NK-92 treated with Interleukin-12 subunit alpha and Interleukin-12 subunit beta, amount 100 ng/mL, for 24 hours (cell line): ENCODE measurements at regions not wholly inside any gene's neighbourhood (a gene's known extent, or its start where the extent isn't known, plus 50 kb on each side); places are given as distances from the start of the nearest gene placed in this dataset.
"Not testable (repeated sequence)": the region's sequence is repeated elsewhere in the genome, so short reads cannot be mapped to it uniquely, and the experiment has no call there.

Source experiments
- DNase-seq: peaks from one replicate; lab custom pipeline; 2025; lab: John Stamatoyannopoulos, UW

DNA sequence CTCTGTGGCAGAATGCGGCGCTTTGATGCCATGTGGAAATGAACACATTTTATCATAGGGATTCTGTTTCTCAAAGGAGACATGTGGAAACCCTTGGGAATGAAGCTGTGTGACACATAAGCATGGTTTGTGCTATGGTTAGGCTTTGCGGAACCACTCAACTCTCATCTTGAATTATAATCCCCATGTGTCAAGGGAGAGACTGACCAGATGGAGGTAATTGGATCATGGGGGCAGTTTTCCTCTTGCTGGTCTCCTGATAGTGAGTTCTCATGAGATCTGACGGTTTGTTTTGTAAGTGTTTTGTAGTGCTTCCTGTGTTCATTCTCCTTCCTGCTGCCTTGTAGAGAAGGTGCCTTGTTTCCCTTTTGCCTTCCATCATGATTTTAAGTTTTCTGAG lies 1109.2 kb upstream of the ALCAM start:
- no peak for DNase-seq

DNA sequence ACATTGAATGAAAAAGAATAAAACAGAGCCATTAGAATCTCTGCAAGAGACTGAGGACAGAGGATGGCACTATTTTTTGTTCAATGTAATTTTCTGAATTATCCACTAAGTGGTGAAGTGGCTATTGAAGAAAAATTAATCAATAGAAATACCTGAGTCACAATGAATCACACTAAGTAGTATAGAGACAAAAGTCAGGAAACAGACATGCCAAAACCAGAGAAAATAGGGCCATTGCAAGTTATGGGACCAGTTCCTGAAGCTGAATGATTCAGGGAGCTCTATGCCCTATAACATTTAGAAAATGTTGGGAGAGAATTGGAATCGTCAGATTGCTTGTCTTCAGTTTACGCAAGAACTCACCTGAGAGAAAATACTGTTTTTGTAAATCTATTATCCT lies 1103.2 kb upstream of the ALCAM start:
- no peak for DNase-seq

DNA sequence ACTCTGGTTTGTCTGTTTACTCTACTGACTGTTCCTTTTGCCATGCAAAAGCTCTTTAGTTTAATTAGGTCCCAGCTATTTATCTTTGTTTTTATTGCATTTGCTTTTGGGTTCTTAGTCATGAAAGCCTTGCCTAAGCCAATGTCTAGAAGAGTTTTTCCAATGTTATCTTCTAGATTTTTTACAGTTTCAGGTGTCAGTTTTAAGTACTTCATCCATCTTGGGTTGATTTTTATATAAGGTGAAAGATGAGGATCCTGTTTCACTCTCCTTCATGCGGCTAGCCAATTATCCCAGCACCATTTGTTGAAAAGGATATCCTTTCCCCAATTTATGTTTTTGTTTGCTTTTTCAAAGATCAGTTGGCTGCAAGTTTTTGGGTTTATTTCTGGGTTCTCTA lies 1100.5 kb upstream of the ALCAM start:
- DNase-seq, result not testable (repeated sequence)

DNA sequence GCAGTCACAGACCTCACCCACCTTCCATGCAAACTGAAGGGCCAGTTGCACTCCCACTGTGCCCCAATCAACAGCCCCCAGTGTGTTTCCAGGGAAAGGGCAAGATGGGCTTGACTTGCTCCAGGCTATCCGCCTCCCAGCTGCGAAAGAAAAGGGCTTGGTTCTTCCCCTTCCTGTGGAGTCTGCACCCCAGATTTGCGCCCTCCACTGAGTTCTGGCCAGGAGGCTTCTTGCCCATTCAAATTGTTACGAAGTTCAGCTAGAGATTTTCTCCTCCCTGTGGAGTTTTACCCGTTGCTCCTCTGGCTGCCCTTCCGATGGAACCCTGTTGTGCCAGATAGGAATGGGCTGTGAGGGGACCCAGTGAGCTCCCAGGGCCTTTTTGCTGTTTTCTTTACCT lies 1096.9 kb upstream of the ALCAM start:
- no peak for DNase-seq

DNA sequence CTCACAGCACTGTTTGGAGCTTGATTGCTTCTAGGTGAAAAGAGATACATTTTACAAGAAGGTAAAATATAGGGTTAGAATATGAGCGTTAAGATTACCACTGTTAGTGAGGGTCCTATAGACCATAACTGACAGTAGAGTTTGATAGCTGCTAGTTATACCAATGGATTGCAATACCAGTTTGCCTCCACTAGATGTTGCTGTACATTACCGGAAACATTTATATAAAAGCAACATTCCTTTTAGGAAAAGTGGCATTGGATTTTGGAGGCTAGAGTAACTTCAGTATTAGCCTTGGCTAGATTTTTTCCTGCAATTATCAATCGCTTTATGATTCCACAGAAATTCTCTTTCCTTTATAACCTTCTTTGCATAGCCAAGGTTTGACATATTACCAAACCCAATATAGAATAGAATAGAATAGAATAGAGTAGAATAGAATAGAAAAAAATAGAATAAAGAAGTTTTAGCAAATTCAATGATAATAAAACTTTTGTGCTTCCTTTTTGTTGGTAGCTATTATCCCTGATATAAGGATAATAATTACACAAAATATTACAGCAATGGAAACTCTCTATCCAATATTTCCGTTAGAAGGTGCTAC lies 1093.6 kb upstream of the ALCAM start:
- DNase-seq, result no peak

DNA sequence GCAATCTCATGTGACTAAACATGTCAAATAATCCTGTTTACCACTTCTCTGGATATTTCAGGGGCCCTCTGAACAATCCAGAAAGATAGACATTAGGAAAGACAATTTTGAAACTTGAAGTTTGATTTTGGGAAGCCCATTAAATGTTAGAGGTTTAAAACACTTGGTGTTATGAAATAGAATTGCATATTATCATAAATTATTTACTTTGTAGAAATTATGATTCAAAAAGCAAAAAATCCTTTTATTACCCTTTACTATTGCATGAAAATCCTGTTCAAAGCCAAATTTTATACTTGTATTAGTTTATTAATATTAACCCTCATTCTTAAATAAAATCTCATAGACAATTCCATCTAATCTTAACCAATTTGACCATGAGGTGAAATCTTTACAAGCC lies 1091.5 kb upstream of the ALCAM start:
- DNase-seq, result no peak

DNA sequence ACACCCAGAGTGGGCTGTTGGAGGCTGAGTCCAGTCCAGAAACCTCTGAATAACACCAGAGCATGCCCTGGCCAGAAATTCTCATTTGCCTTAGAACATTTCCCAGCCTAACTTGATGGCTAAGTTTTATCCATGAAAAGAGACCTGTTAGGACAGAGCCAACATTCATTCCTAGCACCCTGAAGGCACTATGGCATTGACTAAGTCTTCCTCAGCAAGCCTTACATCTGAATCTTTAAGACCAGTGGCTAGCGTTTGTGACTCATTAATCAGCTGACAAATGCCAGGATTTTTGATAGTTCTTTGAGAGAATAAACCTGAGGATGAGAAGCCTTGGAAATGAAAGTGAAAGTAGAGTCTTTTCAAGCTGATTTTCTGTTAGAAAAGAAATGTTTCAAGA lies 1087.1 kb upstream of the ALCAM start:
- DNase-seq, result no peak

DNA sequence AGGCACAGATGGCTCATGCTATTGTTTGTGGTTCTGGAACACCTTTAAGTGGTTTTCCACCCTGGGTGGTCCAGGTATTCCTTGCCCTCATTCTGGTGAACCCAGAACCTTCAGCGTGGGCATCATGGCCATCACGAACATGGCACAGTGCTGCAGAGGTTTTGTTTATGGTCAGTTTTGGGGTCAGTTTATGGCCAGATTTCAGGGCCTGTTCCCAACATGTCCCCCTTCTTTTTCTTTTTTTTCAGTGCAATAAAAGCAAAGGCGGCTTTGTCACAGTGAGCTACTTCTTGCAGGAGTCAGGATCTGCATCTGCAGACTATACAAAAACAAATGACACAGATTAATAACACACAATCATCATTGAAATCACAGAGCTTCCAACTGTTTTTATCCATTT lies 1085.0 kb upstream of the ALCAM start:
- DNase-seq, result no peak

DNA sequence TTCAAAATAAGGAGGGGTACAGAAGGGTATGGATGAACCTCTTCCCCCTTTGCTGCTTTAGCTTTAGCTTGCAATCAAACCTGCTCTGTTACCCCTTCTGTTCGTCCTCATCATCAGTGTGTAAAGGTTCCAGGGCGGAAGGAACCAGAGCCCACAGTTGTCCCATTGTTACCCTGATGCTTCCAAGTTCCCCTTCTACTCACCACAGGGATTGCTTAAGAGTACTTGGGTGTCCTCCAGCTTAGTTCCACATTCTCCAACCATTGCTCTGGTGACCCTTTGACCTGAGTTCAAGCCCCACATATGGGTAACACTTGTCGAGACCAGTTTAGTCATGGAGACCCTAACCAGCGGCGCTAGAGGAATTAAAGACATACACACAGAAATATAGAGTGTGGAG lies 1080.1 kb upstream of the ALCAM start:
- no peak for DNase-seq

DNA sequence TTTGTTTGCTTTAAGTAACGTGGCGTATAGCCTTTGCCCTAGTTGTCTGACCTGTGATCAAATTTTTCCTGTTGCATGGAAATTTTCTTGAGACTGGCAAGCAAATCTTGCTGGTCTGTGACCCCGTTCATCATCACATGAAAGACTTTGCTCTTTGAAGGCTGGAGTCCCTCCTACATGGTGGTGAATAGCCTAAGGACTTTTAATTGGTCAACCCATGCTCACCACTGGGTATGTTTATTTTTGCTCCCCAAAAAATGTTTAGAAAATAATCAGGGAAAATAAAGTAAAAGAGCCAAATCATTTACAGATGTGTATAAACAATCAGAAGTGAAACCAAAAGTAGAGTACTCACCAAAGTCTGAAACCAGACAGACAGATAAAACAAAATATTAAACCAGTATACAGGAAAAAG lies 1075.3 kb upstream of the ALCAM start:
- no peak for DNase-seq

DNA sequence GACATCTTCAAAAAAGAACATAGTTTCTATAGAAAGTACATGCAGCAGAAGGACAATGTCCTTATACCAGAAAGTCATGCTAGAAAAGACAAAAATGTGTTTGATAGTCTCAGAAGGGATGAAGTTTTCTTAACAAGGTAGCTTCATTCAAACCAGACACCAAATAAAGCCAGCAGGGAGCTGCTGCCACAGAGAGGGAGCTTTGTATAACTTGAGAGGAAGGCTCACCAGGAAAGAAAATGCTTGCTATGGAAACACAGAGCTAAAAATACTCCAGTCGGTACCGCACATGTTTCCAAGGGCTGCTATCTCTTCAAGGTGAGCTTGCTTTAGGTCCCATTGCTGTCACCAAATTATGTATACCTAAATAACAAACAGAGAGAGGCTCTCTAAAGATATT lies 1074.8 kb upstream of the ALCAM start:
- no peak for DNase-seq

DNA sequence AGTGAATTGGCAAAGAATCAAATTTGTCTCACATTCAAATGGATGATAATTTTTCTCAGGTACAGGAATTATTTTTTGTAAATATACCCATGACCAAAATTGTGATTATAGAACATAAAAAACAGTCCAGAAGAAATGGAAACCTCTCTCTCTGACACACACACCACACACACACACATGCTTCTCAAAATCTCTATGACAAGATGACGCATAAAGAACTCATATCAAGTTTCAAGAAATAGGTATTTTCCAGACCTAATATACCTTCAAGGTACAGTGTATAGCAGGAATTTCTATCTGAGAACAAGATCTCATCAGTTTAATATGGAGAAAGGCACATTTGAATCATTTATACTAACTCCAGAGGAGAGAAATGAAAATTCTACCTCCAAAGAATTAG lies 1069.1 kb upstream of the ALCAM start:
- DNase-seq, result no peak

DNA sequence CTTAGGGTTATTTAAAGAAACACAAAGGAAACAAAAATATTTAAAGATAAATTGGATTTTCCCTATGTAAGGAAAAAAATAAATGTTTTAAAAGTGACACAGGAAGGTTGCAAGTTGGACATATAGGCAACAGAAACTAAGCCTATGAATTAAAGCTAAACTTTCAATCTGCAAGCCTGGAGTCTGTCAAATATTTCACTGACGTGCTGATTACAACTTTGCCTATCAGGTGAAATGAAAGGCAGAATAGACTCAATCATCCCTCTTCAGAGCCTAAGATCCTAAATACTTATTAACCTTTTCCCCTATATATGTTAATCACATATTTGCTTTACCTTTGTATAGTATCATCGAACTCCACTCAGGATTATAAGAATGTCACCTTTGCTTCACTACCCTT lies 1068.0 kb upstream of the ALCAM start:
- DNase-seq, result no peak

DNA sequence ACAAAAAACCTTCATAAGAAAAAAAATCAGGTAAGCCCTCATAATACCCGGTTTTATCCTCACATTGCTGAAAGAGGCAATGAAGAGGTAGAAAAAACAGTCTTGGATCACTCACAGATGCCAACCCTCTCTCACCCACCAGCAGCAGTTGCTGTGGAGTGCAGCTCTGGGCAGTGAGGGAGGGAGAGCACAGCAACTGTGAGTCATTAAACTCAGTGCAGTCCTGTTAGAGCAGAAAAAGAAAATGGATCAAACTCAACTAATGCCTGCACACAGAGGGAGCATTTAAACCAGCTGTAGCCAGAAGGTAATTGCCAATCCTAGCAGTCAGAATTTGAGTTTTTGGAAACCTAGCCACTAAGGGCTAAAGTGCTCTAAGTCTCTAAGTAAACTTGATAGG lies 1050.6 kb upstream of the ALCAM start:
- DNase-seq, result no peak

DNA sequence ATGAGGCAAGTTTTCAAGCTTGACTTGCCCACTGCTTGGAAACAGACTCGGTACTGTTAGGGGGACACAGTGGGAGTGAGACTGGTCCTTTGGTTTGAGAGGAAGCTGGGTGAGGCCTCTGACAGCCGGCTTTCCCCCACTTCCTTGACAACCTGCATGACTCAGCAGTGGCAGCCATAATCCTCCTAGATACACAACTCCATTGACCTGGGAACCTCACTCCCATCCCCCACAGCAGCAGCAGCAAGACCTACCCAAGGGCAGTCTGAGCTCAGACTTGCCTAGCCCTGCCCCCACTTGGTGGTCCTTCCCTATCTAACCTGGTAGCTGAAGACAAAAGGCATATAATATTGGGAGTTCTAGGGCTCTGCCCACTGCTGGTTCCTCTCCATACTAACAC lies 1043.5 kb upstream of the ALCAM start:
- no peak for DNase-seq

DNA sequence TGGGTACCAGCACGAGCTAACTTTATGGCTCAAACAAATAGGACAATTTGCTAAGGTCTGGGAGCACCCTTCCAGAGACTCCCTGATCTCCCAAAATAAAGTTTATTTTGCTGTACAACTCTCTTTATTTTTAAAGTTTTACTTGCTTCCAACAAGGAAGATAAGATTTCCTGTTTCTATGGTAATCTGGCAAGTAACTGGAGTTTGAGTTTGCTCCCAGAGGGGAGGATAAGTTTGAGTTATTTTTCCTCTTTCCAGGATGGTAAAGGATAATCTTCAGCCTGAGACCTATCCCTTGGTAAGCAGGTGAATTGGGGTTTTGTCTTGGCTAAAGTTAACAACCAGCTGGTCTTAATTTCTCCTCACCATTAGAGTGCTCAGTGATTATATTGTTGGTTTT lies 1019.4 kb upstream of the ALCAM start:
- no peak for DNase-seq

DNA sequence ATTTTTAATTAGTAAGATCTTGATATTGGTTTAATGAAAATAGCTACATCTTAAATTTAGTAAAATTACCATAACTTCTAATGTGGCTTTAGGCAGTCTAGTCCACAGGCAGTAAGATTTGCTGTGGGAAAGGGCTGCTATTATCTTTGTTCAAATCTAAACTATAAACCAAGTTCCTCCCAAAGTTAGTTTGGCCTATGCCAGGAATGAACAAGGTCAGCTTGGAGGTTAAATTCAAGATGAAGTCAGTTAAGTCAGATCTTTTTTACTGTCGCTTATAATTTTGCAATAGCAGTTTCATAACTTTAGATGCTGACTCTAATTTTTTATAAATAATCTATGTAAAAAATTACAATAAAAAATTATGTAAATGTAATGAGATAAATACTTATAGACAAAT lies 1016.9 kb upstream of the ALCAM start:
- no peak for DNase-seq

DNA sequence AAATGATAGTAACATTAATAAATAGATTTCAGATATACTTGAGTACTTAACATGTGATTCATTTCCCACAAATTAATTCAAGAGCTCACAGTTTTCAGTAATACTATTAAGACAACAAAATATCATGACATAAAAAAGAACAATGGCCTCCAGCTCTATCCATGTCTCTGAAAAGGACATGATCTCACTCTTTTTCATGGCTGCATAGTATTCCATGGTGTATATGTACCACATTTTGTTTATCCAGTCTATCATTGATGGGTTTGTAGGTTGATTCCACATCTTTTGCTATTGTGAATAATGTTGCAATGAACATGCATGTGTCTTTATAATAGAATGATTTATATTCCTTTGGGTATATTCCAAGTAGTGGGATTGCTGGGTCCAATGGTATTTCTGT lies 1012.8 kb upstream of the ALCAM start:
- DNase-seq, result no peak

DNA sequence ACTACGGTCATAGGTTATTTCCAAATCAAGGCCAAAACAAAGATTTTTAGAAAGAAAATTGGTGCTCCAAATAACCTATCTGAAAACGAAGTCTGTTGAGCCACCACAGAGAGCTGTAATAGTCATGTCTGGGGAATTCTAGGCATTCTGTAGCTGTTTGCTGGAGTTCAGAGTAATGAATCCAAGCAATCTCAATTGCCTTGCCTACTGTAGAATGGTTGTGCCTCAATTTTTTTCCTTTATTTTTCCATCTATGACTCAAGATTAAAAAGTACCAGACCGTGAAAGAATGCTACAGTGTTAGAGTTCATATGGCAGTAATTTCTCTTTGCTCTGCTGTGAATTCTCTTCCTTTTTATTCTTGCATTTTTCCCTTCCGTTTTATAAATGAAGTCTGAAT lies 1007.2 kb upstream of the ALCAM start:
- no peak for DNase-seq

DNA sequence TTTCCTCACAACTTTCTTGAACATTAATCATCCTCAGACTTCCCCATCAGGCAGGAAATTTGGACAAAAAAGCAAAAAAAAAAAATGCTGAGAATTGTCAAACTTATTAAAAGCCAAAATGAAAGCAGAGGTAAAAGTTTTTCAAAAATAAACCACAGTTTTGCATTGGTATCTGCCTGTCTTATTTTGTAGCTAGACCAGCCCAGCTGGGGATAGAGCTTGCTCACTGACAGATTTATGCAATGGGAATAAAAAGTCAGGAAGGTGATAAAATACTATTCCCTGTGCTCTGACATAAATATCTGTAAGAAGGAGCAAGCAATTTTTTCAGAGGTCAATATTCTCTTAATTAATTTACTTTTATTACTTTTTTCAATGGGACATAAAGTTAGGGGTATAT lies 1006.7 kb upstream of the ALCAM start:
- DNase-seq, result no peak

DNA sequence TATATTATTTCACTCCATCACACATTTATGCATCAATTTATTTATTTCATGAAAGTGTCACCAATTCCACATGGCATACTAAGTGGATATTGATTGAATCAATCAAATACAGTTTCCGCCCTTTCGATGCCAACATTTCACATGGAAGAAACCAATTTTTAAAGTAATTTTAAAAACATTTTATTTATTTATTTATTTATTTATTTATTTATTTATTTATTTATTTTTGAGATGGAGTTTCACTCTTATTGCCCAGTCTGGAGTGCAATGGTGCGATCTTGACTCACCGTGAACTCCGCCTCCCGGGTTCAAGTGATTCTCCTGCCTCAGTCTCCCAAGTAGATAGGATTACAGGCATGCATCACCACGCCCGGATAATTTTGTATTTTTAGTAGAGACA lies 1005.0 kb upstream of the ALCAM start:
- DNase-seq, result not testable (repeated sequence)

DNA sequence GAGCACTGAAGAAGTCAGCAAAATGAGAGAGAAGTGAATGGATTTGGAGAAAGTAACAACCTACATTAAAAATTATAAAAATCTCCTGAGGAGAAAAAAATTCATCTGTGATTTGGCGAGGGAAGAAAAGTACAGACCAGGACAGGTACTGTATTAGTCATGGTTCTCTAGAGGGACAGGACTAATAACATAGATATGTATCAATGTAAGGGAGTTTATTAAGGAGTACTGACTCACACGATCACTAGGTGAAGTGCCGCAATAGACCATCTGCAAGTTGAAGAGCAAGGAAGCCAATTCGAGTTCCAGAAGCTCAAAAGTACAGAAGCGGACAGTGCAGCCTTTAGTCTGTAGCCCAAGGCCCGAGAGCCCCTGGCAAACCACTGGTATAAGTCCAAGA lies 1004.4 kb upstream of the ALCAM start:
- DNase-seq, result no peak

DNA sequence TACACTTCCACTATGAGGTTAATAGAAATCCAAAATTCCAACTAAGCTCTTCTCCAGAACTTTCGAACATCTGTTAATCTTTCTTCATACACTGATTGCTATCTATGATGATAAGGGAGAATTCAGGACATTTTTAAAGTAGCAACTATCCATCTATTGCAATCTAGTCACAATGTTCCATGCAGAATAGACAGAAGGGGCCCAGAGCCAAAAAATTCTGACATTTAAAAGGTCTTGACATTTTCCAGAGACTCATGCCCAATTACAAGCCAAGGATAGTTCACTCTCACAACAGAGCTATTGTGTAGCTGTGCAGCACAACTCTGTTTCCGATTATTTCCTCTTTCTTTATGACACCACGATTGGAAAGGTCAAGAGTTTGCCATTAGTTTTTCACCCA lies 999.7 kb upstream of the ALCAM start:
- no peak for DNase-seq

DNA sequence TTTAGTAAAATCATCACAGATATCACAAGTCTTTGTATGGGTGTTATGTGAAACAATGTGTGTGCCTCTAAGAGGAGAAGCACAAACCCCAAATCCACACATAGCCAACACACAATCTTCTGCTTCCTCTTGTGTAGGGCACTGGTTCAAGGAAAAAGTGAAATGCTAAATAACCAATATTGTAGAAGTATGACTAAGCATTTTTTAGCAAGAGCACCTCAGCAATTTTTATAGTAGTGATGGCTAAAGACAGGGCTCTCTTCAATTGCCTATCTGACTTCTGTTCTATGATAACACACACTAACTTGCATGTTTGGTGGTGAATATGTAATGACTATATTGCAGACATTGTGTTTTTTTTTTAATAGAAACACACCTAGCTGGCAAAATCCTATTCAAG lies 997.9 kb upstream of the ALCAM start:
- no peak for DNase-seq

DNA sequence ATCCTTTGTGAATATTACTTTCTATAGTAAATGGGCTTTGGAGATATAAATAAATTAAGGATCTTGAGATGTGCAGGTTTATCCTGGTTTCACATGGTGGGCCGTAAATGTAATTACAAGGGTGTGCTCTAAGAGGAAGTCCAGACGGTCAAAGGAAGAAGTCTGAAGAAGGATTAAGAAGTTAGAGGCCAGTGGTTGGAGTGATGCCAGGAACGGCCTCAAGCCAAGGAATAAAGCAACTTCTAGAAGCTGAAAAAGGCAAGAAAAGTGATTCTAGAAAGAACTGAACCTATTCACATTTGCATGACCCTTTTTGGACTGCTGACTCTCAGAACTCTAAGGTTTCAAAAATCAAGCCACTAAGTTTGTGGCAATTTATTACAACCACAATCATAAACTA lies 981.3 kb upstream of the ALCAM start:
- DNase-seq, result no peak
